ENCODE measurements at regions not wholly inside any gene's neighbourhood (a gene's known extent, or its start where the extent isn't known, plus 50 kb on each side); places are given as distances from the start of the nearest gene placed in this dataset.

DNA sequence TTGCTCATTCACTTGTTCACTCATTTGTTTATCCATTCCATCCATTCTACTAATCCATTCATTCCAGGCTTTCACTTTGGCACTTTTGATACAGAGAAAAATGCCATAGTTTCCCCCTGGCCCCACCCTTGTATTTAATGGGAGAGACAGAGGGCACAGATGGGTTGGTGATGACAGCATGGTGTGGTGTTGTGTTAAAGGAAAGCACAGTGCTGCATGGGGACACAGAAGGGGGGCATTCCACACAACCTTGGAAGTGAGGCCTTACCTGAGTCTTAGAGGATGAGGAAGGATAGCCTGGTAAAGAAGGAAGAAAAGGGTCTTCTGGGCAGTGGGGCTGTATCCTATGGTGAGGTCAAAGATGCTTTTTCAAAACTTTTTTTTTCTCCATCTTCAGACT is 248.5 kb upstream of the C11orf87 start:
- Histone ChIP-seq H2BK12ac (ENCODE audit: low read length) (no peak overlapping the region), H3K27me3 (ENCODE audit: insufficient read depth, low read length) (no peaks in the 10 kb centered on the region), H2AFZ (ENCODE audit: insufficient read depth, low read length, poor library complexity) (no peak overlapping the region), H4K8ac (ENCODE audit: low read depth, low read length) (no peak overlapping the region), H3K9me3 (ENCODE audit: insufficient read depth, low read depth, low read length) (no peaks in the 10 kb centered on the region), H4K12ac (ENCODE audit: low read depth, low read length) (no peak overlapping the region), H3K36me3 (ENCODE audit: control insufficient read depth in 1 of 2, insufficient read depth in 2 of 2, low read length in 2 of 2) (no peaks in the 10 kb centered on the region), H3K79me1 (ENCODE audit: low read length) (no peaks in the 10 kb centered on the region), H3K27ac (ENCODE audit: low read depth, low read length) (no peak overlapping the region), H3K4ac (ENCODE audit: low read depth, low read length) (no peak overlapping the region), H3K4me3 (ENCODE audit: low read depth, low read length) (no peak overlapping the region), H3K23ac (ENCODE audit: low read length) (no peak overlapping the region), H2BK5ac (ENCODE audit: low read depth, low read length, poor library complexity) (no peak overlapping the region), H3K14ac (ENCODE audit: low read length) (no peak overlapping the region), H3K4me1 (ENCODE audit: control insufficient read depth in 1 of 2, insufficient read depth in 2 of 2, low read length in 2 of 2) (no peaks in the 10 kb centered on the region), H2BK120ac (ENCODE audit: insufficient read depth, low read length, poor library complexity) (no peak overlapping the region), H3K9ac (ENCODE audit: low read length) (peak overlapping the region; percentile 68), H4K91ac (ENCODE audit: low read depth, low read length) (no peak overlapping the region), H3K4me2 (ENCODE audit: low read length) (no peak overlapping the region), H3K18ac (ENCODE audit: low read length) (no peak overlapping the region), H3K79me2 (ENCODE audit: control insufficient read depth, insufficient read depth, low read length, poor library complexity) (no peaks in the 10 kb centered on the region), H2AK5ac (ENCODE audit: low read length) (no peak overlapping the region)
- no peak for DNase-seq

DNA sequence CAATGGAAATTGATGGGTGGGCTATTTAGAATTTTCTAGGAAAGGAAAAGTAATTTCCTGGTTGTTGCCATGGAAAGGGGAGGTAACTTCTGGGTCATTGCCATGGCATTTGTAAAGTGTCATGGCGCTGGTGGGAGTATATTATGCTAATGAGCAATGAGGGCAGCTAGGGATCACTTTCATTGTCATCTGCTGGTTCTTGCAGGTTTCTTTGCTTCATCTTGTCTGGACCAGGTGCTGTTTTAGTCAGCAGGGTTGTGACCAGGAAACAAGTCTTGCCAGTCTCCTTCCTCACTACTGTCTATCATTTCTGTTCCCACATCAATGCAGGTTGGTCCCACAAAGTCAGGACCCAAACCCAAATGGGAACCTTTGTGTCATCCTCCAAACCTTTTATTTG is 237.6 kb upstream of the C11orf87 start:
- Histone ChIP-seq H3K36me3 (ENCODE audit: control insufficient read depth in 1 of 2, insufficient read depth in 2 of 2, low read length in 2 of 2) (no peaks in the 10 kb centered on the region), H3K4me3 (ENCODE audit: low read depth, low read length) (no peak overlapping the region), H2BK120ac (ENCODE audit: insufficient read depth, low read length, poor library complexity) (no peak overlapping the region), H4K91ac (ENCODE audit: low read depth, low read length) (no peak overlapping the region), H3K4ac (ENCODE audit: low read depth, low read length) (no peak overlapping the region), H3K9me3 (ENCODE audit: insufficient read depth, low read depth, low read length) (no peaks in the 10 kb centered on the region), H3K27ac (ENCODE audit: low read depth, low read length) (no peak overlapping the region), H2BK12ac (ENCODE audit: low read length) (no peak overlapping the region), H3K79me2 (ENCODE audit: control insufficient read depth, insufficient read depth, low read length, poor library complexity) (no peaks in the 10 kb centered on the region), H3K27me3 (ENCODE audit: insufficient read depth, low read length) (no peaks in the 10 kb centered on the region), H3K18ac (ENCODE audit: low read length) (no peak overlapping the region), H4K8ac (ENCODE audit: low read depth, low read length) (no peak overlapping the region), H3K9ac (ENCODE audit: low read length) (no peak overlapping the region), H3K79me1 (ENCODE audit: low read length) (no peaks in the 10 kb centered on the region), H3K23ac (ENCODE audit: low read length) (no peak overlapping the region), H3K4me2 (ENCODE audit: low read length) (no peak overlapping the region), H2BK5ac (ENCODE audit: low read depth, low read length, poor library complexity) (no peak overlapping the region), H4K12ac (ENCODE audit: low read depth, low read length) (no peak overlapping the region), H3K4me1 (ENCODE audit: control insufficient read depth in 1 of 2, insufficient read depth in 2 of 2, low read length in 2 of 2) (no peaks in the 10 kb centered on the region), H2AK5ac (ENCODE audit: low read length) (no peak overlapping the region), H3K14ac (ENCODE audit: low read length) (no peak overlapping the region), H2AFZ (ENCODE audit: insufficient read depth, low read length, poor library complexity) (no peak overlapping the region)
- WGBS (ENCODE audit: extremely low coverage, insufficient coverage, insufficient read length): no CpG with 5 or more reads among the region's 1 CpG
- peak; percentile 64 to 71 for DNase-seq

DNA sequence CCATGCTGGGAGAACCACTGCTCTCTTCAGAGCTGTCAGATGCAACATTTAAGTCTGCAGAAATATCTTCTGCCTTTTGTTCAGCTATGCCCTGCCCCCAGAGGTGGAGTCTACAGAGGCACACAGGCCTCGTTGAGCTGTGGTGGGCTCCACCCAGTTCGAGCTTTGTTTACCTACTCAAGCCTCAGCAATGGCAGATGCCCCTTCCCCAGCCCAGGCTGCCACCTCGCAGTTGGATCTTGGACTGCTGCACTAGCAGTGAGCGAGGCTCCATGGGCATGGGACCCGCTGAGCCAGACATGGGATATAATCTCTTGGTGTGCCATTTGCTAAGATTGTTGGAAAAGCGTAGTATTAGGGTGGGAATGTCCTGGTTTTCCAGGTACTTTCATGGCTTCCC is 229.1 kb upstream of the C11orf87 start:
- Histone ChIP-seq H3K18ac (ENCODE audit: low read length) (no peak overlapping the region), H3K27me3 (ENCODE audit: insufficient read depth, low read length) (no peaks in the 10 kb centered on the region), H3K4me2 (ENCODE audit: low read length) (no peak overlapping the region), H3K14ac (ENCODE audit: low read length) (no peak overlapping the region), H3K36me3 (ENCODE audit: control insufficient read depth in 1 of 2, insufficient read depth in 2 of 2, low read length in 2 of 2) (no peaks in the 10 kb centered on the region), H2BK5ac (ENCODE audit: low read depth, low read length, poor library complexity) (no peak overlapping the region), H2AFZ (ENCODE audit: insufficient read depth, low read length, poor library complexity) (no peak overlapping the region), H3K79me2 (ENCODE audit: control insufficient read depth, insufficient read depth, low read length, poor library complexity) (no peaks in the 10 kb centered on the region), H3K4me3 (ENCODE audit: low read depth, low read length) (no peak overlapping the region), H4K91ac (ENCODE audit: low read depth, low read length) (no peak overlapping the region), H3K9me3 (ENCODE audit: insufficient read depth, low read depth, low read length) (peaks cover 1% of the 10 kb centered on the region), H4K12ac (ENCODE audit: low read depth, low read length) (no peak overlapping the region), H3K4ac (ENCODE audit: low read depth, low read length) (no peak overlapping the region), H4K8ac (ENCODE audit: low read depth, low read length) (no peak overlapping the region), H2AK5ac (ENCODE audit: low read length) (no peak overlapping the region), H2BK12ac (ENCODE audit: low read length) (no peak overlapping the region), H2BK120ac (ENCODE audit: insufficient read depth, low read length, poor library complexity) (no peak overlapping the region), H3K9ac (ENCODE audit: low read length) (no peak overlapping the region), H3K4me1 (ENCODE audit: control insufficient read depth in 1 of 2, insufficient read depth in 2 of 2, low read length in 2 of 2) (no peaks in the 10 kb centered on the region), H3K27ac (ENCODE audit: low read depth, low read length) (no peak overlapping the region), H3K23ac (ENCODE audit: low read length) (no peak overlapping the region), H3K79me1 (ENCODE audit: low read length) (no peaks in the 10 kb centered on the region)
- no peak for DNase-seq
- WGBS (ENCODE audit: extremely low coverage, insufficient coverage, insufficient read length): no CpG with 5 or more reads among the region's 6 CpGs

DNA sequence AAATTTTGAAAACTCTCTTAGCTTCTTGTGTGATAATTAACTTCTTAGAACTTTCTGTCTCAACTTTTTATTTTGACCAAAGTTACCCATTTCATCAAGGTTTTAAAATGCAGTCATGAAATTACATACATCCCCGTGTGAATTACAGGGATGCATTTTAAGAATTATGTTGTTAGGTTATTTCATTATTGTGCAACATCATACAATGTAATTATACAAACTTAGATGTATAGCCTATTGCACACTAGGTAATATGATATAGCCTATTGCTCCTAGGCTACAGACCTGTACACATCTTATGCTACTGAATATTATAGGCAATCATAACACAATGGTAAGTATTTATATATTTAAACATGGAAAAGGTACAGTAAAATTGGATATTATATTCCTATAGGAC is 228.1 kb upstream of the C11orf87 start:
- no peak overlapping the region for H3K27ac ChIP-seq (ENCODE audit: low read depth, low read length)
- no peak overlapping the region for H3K4me2 ChIP-seq (ENCODE audit: low read length)
- H3K79me2 ChIP-seq (ENCODE audit: control insufficient read depth, insufficient read depth, low read length, poor library complexity): no peaks in the 10 kb centered on the region
- H3K36me3 ChIP-seq (ENCODE audit: control insufficient read depth in 1 of 2, insufficient read depth in 2 of 2, low read length in 2 of 2): no peaks in the 10 kb centered on the region
- H4K12ac ChIP-seq (ENCODE audit: low read depth, low read length): no peak overlapping the region
- H2BK5ac ChIP-seq (ENCODE audit: low read depth, low read length, poor library complexity): no peak overlapping the region
- H3K14ac ChIP-seq (ENCODE audit: low read length): no peak overlapping the region
- H2AFZ ChIP-seq (ENCODE audit: insufficient read depth, low read length, poor library complexity): no peak overlapping the region
- H3K27me3 ChIP-seq (ENCODE audit: insufficient read depth, low read length): no peaks in the 10 kb centered on the region
- H2AK5ac ChIP-seq (ENCODE audit: low read length): no peak overlapping the region
- H3K4me1 ChIP-seq (ENCODE audit: control insufficient read depth in 1 of 2, insufficient read depth in 2 of 2, low read length in 2 of 2): no peaks in the 10 kb centered on the region
- DNase-seq: no peak
- H3K79me1 ChIP-seq (ENCODE audit: low read length): no peaks in the 10 kb centered on the region
- H4K91ac ChIP-seq (ENCODE audit: low read depth, low read length): no peak overlapping the region
- no peak overlapping the region for H3K9ac ChIP-seq (ENCODE audit: low read length)
- no peak overlapping the region for H2BK12ac ChIP-seq (ENCODE audit: low read length)
- no peak overlapping the region for H2BK120ac ChIP-seq (ENCODE audit: insufficient read depth, low read length, poor library complexity)
- H3K18ac ChIP-seq (ENCODE audit: low read length): no peak overlapping the region
- no peak overlapping the region for H3K4me3 ChIP-seq (ENCODE audit: low read depth, low read length)
- peaks cover 1% of the 10 kb centered on the region for H3K9me3 ChIP-seq (ENCODE audit: insufficient read depth, low read depth, low read length)
- H4K8ac ChIP-seq (ENCODE audit: low read depth, low read length): no peak overlapping the region
- H3K4ac ChIP-seq (ENCODE audit: low read depth, low read length): no peak overlapping the region
- no CpG with 5 or more reads among the region's 1 CpG for WGBS (ENCODE audit: extremely low coverage, insufficient coverage, insufficient read length)
- H3K23ac ChIP-seq (ENCODE audit: low read length): no peak overlapping the region

DNA sequence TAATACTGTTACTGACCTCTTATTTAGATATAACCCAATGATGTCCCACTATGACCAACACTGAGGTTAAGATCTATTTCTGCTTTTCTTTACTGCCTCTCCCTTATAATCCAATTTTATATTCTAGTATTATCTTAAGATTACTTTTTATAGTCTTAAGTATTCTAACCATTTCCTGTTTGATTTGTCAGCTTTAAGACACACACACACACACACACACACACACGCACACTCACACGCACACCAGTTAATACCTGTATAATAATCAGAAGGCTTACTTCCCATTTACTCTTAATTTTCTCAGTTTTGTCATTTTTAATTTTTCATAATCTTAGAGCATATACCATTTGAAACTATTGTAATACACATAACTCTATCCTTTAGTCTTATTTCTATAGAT is 226.0 kb upstream of the C11orf87 start:
- Histone ChIP-seq H3K9me3 (ENCODE audit: insufficient read depth, low read depth, low read length) (peaks cover 1% of the 10 kb centered on the region), H3K27me3 (ENCODE audit: insufficient read depth, low read length) (no peaks in the 10 kb centered on the region), H2AFZ (ENCODE audit: insufficient read depth, low read length, poor library complexity) (no peak overlapping the region), H3K4ac (ENCODE audit: low read depth, low read length) (no peak overlapping the region), H4K8ac (ENCODE audit: low read depth, low read length) (no peak overlapping the region), H4K12ac (ENCODE audit: low read depth, low read length) (no peak overlapping the region), H3K9ac (ENCODE audit: low read length) (no peak overlapping the region), H2BK5ac (ENCODE audit: low read depth, low read length, poor library complexity) (no peak overlapping the region), H3K4me2 (ENCODE audit: low read length) (no peak overlapping the region), H3K36me3 (ENCODE audit: control insufficient read depth in 1 of 2, insufficient read depth in 2 of 2, low read length in 2 of 2) (no peaks in the 10 kb centered on the region), H2BK120ac (ENCODE audit: insufficient read depth, low read length, poor library complexity) (no peak overlapping the region), H3K4me3 (ENCODE audit: low read depth, low read length) (no peak overlapping the region), H3K79me2 (ENCODE audit: control insufficient read depth, insufficient read depth, low read length, poor library complexity) (no peaks in the 10 kb centered on the region), H3K14ac (ENCODE audit: low read length) (no peak overlapping the region), H3K18ac (ENCODE audit: low read length) (no peak overlapping the region), H3K79me1 (ENCODE audit: low read length) (no peaks in the 10 kb centered on the region), H2AK5ac (ENCODE audit: low read length) (no peak overlapping the region), H3K4me1 (ENCODE audit: control insufficient read depth in 1 of 2, insufficient read depth in 2 of 2, low read length in 2 of 2) (no peaks in the 10 kb centered on the region), H3K23ac (ENCODE audit: low read length) (no peak overlapping the region), H3K27ac (ENCODE audit: low read depth, low read length) (no peak overlapping the region), H2BK12ac (ENCODE audit: low read length) (no peak overlapping the region), H4K91ac (ENCODE audit: low read depth, low read length) (no peak overlapping the region)
- DNase-seq: no peak
- no CpG with 5 or more reads among the region's 2 CpGs for WGBS (ENCODE audit: extremely low coverage, insufficient coverage, insufficient read length)

Measured in trophoblast cell (in vitro differentiated cells and primary cell).